Esophagus muscularis mucosa (tissue), 3 donors: ENCODE measurements at regions not wholly inside any gene's neighbourhood (a gene's known extent, or its start where the extent isn't known, plus 50 kb on each side); places are given as distances from the start of the nearest gene placed in this dataset.

Experiments used
- CTCF ChIP-seq, 3 experiments: fragments of 200-600 bp in 2 of 3; fragments of 450-650 bp in 1 of 3; sonication (generic) in 2 of 3; IDR thresholded peaks; one replicate each; pipeline ENCODE4 v1.5.1; 2017 to 2019; ENCODE audit warnings: antibody characterized with exemption in 3 of 3, mild to moderate bottlenecking in 2 of 3, moderate library complexity in 1 of 3
- POLR2A ChIP-seq: fragments of 450-650 bp; IDR thresholded peaks from one replicate; pipeline ENCODE4 v1.6.1; 2017; ENCODE audit warnings: antibody characterized with exemption, moderate library complexity, mild to moderate bottlenecking, low read depth
- POLR2AphosphoS5 ChIP-seq, 2 donors: sonication (generic); formaldehyde crosslinking; IDR thresholded peaks; one replicate each; pipeline ENCODE4 v1.6.1; 2017; ENCODE audit warnings: antibody characterized with exemption in 2 of 2

GRCh38 chrX:138849521-138849920 lies 138.0 kb upstream of the FGF13 start:
- TF ChIP-seq POLR2AphosphoS5 (IDR thresholded peaks at IDR 0.05) (no peak), CTCF (IDR thresholded peaks at IDR 0.05) (no peak), POLR2A (no peak)
